ENCODE measurements at regions not wholly inside any gene's neighbourhood (a gene's known extent, or its start where the extent isn't known, plus 50 kb on each side); places are given as distances from the start of the nearest gene placed in this dataset.
A peak's percentile ranks its signal among the peaks of the same experiment; 100 is the strongest.

DNA sequence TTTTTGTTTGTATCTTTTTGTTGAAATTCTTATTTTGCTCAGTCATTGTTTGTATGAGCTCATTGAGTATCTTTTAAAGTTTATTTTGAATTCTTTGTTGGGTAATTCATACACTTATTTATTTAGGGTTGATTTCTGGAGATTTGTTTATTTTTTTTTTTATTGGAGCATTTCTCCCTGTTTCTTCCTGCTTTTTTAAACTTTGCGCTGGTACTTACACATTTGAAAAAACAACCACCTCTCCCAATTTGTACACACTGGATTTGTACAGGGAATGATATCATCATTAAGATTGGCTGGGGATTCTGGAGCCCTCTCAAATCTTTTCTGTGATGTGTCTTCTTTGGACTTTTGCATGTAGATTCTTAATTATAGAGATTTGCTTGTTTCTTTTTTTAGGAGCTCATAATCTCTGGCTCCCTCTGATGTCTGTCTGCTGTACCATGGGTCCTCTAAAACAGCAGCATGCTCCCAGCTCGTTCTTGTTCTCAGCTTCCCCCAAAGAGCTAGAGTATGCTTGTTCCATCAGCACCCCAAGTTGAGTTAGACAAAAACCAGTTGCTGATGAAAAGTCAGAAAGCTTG is 310.7 kb downstream of the DUSP10 start:
- no peaks in the 10 kb centered on the region for H3K9me3 ChIP-seq
- H3K27me3 ChIP-seq, result no peaks in the 10 kb centered on the region
- TF ChIP-seq, protein P1, sequence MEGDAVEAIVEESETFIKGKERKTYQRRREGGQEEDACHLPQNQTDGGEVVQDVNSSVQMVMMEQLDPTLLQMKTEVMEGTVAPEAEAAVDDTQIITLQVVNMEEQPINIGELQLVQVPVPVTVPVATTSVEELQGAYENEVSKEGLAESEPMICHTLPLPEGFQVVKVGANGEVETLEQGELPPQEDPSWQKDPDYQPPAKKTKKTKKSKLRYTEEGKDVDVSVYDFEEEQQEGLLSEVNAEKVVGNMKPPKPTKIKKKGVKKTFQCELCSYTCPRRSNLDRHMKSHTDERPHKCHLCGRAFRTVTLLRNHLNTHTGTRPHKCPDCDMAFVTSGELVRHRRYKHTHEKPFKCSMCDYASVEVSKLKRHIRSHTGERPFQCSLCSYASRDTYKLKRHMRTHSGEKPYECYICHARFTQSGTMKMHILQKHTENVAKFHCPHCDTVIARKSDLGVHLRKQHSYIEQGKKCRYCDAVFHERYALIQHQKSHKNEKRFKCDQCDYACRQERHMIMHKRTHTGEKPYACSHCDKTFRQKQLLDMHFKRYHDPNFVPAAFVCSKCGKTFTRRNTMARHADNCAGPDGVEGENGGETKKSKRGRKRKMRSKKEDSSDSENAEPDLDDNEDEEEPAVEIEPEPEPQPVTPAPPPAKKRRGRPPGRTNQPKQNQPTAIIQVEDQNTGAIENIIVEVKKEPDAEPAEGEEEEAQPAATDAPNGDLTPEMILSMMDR (IDR thresholded peaks at IDR 0.05), result no peak
- TF ChIP-seq POLR2A (IDR thresholded peaks at IDR 0.05), result no peak
- no peak overlapping the region for H3K4me3 ChIP-seq
- no peaks in the 10 kb centered on the region for H3K4me1 ChIP-seq
- no peak overlapping the region for H3K27ac ChIP-seq
- no peaks in the 10 kb centered on the region for H3K36me3 ChIP-seq
- no peak for DNase-seq

DNA sequence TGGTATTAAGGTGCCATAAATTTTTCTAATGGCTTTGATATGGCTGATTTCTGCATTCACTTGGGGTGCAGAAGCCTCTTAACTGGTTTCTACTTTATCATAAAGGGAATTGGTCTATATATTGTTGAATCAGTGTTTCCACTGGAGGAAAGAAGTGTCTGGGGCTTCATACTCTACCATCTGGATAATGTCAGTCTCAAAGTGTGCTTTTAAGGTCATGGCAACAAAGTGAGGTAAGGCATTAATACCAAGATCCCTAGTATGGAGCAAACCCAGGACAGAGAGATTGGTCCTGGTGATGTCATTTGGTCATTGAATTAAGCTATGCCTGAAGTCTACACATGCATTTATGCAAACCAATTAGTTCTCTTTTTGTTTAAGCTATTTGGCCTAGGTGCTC is 309.9 kb downstream of the DUSP10 start:
- TF ChIP-seq, protein P1 (IDR thresholded peaks at IDR 0.05), result no peak
- TF ChIP-seq POLR2A (IDR thresholded peaks at IDR 0.05), result no peak

DNA sequence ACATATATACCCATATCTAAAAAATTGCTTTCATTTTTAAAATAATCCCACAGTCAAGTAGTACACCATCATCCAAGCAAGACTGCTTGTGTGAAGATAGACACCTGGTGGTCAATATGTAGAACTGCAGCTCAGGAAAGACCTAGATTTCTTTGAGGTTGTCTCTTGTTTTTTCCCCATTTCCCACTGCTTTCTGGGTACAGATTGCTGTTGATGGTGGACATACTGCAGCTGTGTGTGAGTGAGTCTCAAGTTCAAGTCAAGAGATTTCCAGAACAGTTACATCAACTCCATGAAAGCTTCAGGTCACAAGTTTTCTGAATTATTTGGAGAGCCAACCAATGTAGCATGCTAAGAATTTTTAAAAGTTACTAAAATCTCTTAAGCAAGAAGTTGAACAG is 306.4 kb downstream of the DUSP10 start:
- Histone ChIP-seq H3K4me1 (peaks cover 0 to 6% (median 0%) of the 10 kb centered on the region in 4 donors), H3K9me3 (no peaks in the 10 kb centered on the region), H3K36me3 (no peaks in the 10 kb centered on the region), H3K27ac (no peak overlapping the region), H3K4me3 (no peak overlapping the region), H3K27me3 (no peaks in the 10 kb centered on the region)
- TF ChIP-seq, protein P1 (IDR thresholded peaks at IDR 0.05), result peak; percentile 67 to 97 (median 81)
- no peak for TF ChIP-seq POLR2A (IDR thresholded peaks at IDR 0.05)
- DNase-seq, result no peak

More for the DNA sequence above, 309.9 kb downstream of the DUSP10 start:
- Histone ChIP-seq H3K27ac (no peak overlapping the region), H3K36me3 (no peaks in the 10 kb centered on the region), H3K9me3 (no peaks in the 10 kb centered on the region), H3K27me3 (no peaks in the 10 kb centered on the region), H3K4me3 (no peak overlapping the region), H3K4me1 (no peaks in the 10 kb centered on the region)
- DNase-seq, result no peak

DNA sequence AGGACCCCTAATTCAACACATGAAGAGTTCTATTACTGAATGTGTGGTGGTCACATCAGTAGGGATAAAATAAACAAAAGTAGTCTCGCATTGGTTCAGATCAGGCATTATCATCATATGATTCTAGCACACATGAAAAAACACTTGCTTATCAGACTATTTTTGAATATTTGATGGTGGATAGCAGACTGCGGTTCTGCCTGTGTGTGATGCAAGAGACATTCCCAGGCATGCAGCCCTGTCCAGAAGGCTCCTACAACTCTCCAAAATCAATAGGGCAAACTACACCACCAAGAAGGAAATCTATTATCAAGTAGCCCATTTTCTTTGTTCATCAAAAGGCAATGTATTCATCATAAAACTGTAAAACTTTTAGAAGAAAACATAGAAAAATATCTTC is 304.7 kb downstream of the DUSP10 start:
- no peaks in the 10 kb centered on the region for H3K36me3 ChIP-seq
- H3K4me3 ChIP-seq, result no peak overlapping the region

DNA sequence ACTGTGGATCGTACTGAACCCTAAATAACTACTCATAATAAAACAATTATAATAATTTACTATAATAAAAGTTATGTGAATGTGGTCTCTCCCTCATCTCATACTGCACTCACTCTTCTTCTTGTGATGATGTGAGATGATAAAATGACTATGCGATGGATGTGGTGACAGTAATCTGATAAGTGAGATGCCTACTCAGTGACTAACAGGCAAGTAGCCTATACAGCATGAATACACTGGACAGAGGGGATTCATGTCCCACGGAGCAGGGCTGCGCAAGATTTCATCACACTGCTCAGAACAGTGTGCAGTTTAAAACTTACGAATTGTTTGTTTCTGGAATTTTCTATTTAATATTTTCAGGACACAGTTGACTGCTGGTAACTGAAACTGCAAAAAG is 304.0 kb downstream of the DUSP10 start:
- Histone ChIP-seq H3K27me3 (no peaks in the 10 kb centered on the region), H3K4me3 (no peak overlapping the region)

More for the DNA sequence above, 304.7 kb downstream of the DUSP10 start:
- DNase-seq, result no peak
- H3K27ac ChIP-seq, result no peak overlapping the region
- peaks cover 0 to 9% (median 0%) of the 10 kb centered on the region in 4 donors for H3K4me1 ChIP-seq
- H3K27me3 ChIP-seq, result no peaks in the 10 kb centered on the region
- TF ChIP-seq POLR2A (IDR thresholded peaks at IDR 0.05), result no peak
- TF ChIP-seq, protein P1 (IDR thresholded peaks at IDR 0.05), result no peak
- no peaks in the 10 kb centered on the region for H3K9me3 ChIP-seq

More for the DNA sequence above, 304.0 kb downstream of the DUSP10 start:
- no peak for DNase-seq
- peaks cover 0 to 9% (median 0%) of the 10 kb centered on the region in 4 donors for H3K4me1 ChIP-seq
- no peak for TF ChIP-seq POLR2A (IDR thresholded peaks at IDR 0.05)
- TF ChIP-seq, protein P1 (IDR thresholded peaks at IDR 0.05), result no peak
- no peaks in the 10 kb centered on the region for H3K9me3 ChIP-seq
- no peaks in the 10 kb centered on the region for H3K36me3 ChIP-seq
- no peak overlapping the region for H3K27ac ChIP-seq

All from Peyer's patch (tissue), 4 donors.